SK-N-SH treated with all-trans-retinoic acid at 6 μM for 48 hours (cell line): ENCODE measurements at regions not wholly inside any gene's neighbourhood (a gene's known extent, or its start where the extent isn't known, plus 50 kb on each side); places are given as distances from the start of the nearest gene placed in this dataset.

Source experiments
- ATAC-seq: fragments of 200-7000 bp; cut with Tn5 transposase; 3 replicates; pipeline ENCODE4 v1.9.1; 2020; ENCODE audit warnings: mild to moderate bottlenecking, moderate library complexity
- CSDC2 ChIP-seq: fragments of 250-450 bp; sonication (Bioruptor Pico); IDR thresholded peaks from 2 replicates; pipeline ENCODE4 v1.5.0; 2020; ENCODE audit warnings: mild to moderate bottlenecking, moderate library complexity
- ESRRG ChIP-seq: fragments of 250-450 bp; sonication (Bioruptor Pico); IDR thresholded peaks from 2 replicates; pipeline ENCODE4 v1.6.1; 2021; ENCODE audit warnings: mild to moderate bottlenecking
- ISL1 ChIP-seq: fragments of 250-450 bp; sonication (Bioruptor Pico); IDR thresholded peaks from 2 replicates; pipeline ENCODE4 v2.1.2; 2022; ENCODE audit warnings: mild to moderate bottlenecking, moderate library complexity
- OSR1 ChIP-seq: fragments of 250-450 bp; sonication (Bioruptor Pico); IDR thresholded peaks from 2 replicates; pipeline ENCODE4 v1.8.0; 2022; ENCODE audit warnings: moderate library complexity, mild to moderate bottlenecking, inconsistent platforms
- RARB ChIP-seq: fragments of 250-450 bp; sonication (Bioruptor Pico); IDR thresholded peaks from 2 replicates; pipeline ENCODE4 v1.8.0; 2021; ENCODE audit warnings: mild to moderate bottlenecking, moderate library complexity
- ZC3H10 ChIP-seq: fragments of 250-450 bp; sonication (Bioruptor Pico); IDR thresholded peaks from 2 replicates; pipeline ENCODE4 v1.5.1; 2021; ENCODE audit warnings: mild to moderate bottlenecking, moderate library complexity
- ZFP3 ChIP-seq: fragments of 250-450 bp; sonication (Bioruptor Pico); IDR thresholded peaks from 2 replicates; pipeline ENCODE4 v1.5.0; 2020; ENCODE audit warnings: mild to moderate bottlenecking, moderate library complexity
- ZFP30 ChIP-seq: fragments of 450-650 bp; formaldehyde crosslinking; IDR thresholded peaks from 2 replicates; pipeline ENCODE4 v1.5.0; 2022; ENCODE audit warnings: mild to moderate bottlenecking, moderate library complexity
- ZNF565 ChIP-seq: fragments of 450-650 bp; formaldehyde crosslinking; conservative IDR thresholded peaks from 2 replicates; pipeline ENCODE4 v1.5.0; 2020; ENCODE audit warnings: low read depth, mild to moderate bottlenecking, moderate library complexity
- ZNF70 ChIP-seq: fragments of 450-650 bp; formaldehyde crosslinking; IDR thresholded peaks from 2 replicates; pipeline ENCODE4 v1.5.0; 2020; ENCODE audit warnings: mild to moderate bottlenecking, moderate library complexity
- ZNF8 ChIP-seq: fragments of 450-650 bp; formaldehyde crosslinking; IDR thresholded peaks from 2 replicates; pipeline ENCODE4 v1.5.0; 2020; ENCODE audit warnings: mild to moderate bottlenecking, moderate library complexity
- TF ChIP-seq, protein P1 (sequence below): fragments of 250-450 bp; sonication (Bioruptor Pico); IDR thresholded peaks from 2 replicates; pipeline ENCODE4 v1.5.1; 2021; ENCODE audit warnings: mild to moderate bottlenecking, moderate library complexity
- TF ChIP-seq, protein P2 (sequence below): fragments of 250-450 bp; sonication (Bioruptor Pico); IDR thresholded peaks from 2 replicates; pipeline ENCODE4 v1.8.0; 2021; ENCODE audit warnings: low read depth, mild to moderate bottlenecking, moderate library complexity, borderline replicate concordance
- TF ChIP-seq, protein P3 (sequence below): fragments of 250-450 bp; sonication (Bioruptor Pico); IDR thresholded peaks from 2 replicates; pipeline ENCODE4 v1.5.0; 2020; ENCODE audit warnings: mild to moderate bottlenecking, moderate library complexity
- TF ChIP-seq, protein P4 (sequence below): fragments of 250-450 bp; sonication (Bioruptor Pico); IDR thresholded peaks from 2 replicates; pipeline ENCODE4 v1.5.1; 2020; ENCODE audit warnings: low read depth, mild to moderate bottlenecking, moderate library complexity
- TF ChIP-seq, protein P5 (sequence below): fragments of 250-450 bp; sonication (Bioruptor Pico); IDR thresholded peaks from 2 replicates; pipeline ENCODE4 v1.8.0; 2020; ENCODE audit warnings: mild to moderate bottlenecking, moderate library complexity, borderline replicate concordance

DNA sequence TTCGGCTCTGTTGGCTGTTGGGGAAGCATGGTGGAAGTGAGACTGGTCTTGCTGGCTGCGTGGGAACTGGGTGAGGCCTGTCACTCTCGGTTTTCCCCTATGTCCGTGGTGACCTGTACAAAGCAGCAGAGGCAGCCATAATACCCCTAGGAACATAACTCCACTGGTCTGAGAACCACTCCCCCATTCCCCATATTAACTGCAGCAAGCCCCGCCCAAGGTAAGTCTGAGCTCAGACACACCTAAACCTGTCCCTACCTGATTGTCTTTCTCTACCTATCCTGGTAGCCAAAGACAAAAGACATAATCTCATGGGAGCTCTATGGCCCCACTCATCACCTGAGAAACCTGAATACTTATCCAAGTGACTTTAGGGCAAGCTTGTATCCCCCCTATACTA lies 156.3 kb upstream of the PHACTR1 start:
- ATAC-seq: no peak
- TF ChIP-seq, protein P1, sequence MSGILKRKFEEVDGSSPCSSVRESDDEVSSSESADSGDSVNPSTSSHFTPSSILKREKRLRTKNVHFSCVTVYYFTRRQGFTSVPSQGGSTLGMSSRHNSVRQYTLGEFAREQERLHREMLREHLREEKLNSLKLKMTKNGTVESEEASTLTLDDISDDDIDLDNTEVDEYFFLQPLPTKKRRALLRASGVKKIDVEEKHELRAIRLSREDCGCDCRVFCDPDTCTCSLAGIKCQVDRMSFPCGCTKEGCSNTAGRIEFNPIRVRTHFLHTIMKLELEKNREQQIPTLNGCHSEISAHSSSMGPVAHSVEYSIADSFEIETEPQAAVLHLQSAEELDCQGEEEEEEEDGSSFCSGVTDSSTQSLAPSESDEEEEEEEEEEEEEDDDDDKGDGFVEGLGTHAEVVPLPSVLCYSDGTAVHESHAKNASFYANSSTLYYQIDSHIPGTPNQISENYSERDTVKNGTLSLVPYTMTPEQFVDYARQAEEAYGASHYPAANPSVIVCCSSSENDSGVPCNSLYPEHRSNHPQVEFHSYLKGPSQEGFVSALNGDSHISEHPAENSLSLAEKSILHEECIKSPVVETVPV (CRISPR knock-in tag): no peak
- no peak for TF ChIP-seq ZFP3 (CRISPR knock-in tag)
- TF ChIP-seq ISL1 (CRISPR knock-in tag): no peak
- TF ChIP-seq ZNF70 (CRISPR knock-in tag): no peak
- TF ChIP-seq, protein P2, sequence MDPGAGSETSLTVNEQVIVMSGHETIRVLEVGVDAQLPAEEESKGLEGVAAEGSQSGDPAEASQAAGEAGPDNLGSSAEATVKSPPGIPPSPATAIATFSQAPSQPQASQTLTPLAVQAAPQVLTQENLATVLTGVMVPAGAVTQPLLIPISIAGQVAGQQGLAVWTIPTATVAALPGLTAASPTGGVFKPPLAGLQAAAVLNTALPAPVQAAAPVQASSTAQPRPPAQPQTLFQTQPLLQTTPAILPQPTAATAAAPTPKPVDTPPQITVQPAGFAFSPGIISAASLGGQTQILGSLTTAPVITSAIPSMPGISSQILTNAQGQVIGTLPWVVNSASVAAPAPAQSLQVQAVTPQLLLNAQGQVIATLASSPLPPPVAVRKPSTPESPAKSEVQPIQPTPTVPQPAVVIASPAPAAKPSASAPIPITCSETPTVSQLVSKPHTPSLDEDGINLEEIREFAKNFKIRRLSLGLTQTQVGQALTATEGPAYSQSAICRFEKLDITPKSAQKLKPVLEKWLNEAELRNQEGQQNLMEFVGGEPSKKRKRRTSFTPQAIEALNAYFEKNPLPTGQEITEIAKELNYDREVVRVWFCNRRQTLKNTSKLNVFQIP (CRISPR knock-in tag): no peak
- TF ChIP-seq, protein P3, sequence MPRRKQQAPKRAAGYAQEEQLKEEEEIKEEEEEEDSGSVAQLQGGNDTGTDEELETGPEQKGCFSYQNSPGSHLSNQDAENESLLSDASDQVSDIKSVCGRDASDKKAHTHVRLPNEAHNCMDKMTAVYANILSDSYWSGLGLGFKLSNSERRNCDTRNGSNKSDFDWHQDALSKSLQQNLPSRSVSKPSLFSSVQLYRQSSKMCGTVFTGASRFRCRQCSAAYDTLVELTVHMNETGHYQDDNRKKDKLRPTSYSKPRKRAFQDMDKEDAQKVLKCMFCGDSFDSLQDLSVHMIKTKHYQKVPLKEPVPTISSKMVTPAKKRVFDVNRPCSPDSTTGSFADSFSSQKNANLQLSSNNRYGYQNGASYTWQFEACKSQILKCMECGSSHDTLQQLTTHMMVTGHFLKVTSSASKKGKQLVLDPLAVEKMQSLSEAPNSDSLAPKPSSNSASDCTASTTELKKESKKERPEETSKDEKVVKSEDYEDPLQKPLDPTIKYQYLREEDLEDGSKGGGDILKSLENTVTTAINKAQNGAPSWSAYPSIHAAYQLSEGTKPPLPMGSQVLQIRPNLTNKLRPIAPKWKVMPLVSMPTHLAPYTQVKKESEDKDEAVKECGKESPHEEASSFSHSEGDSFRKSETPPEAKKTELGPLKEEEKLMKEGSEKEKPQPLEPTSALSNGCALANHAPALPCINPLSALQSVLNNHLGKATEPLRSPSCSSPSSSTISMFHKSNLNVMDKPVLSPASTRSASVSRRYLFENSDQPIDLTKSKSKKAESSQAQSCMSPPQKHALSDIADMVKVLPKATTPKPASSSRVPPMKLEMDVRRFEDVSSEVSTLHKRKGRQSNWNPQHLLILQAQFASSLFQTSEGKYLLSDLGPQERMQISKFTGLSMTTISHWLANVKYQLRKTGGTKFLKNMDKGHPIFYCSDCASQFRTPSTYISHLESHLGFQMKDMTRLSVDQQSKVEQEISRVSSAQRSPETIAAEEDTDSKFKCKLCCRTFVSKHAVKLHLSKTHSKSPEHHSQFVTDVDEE (CRISPR knock-in tag): no peak
- TF ChIP-seq CSDC2: no peak
- no peak for TF ChIP-seq ZC3H10 (CRISPR knock-in tag)
- TF ChIP-seq RARB (CRISPR knock-in tag): no peak
- TF ChIP-seq, protein P4, sequence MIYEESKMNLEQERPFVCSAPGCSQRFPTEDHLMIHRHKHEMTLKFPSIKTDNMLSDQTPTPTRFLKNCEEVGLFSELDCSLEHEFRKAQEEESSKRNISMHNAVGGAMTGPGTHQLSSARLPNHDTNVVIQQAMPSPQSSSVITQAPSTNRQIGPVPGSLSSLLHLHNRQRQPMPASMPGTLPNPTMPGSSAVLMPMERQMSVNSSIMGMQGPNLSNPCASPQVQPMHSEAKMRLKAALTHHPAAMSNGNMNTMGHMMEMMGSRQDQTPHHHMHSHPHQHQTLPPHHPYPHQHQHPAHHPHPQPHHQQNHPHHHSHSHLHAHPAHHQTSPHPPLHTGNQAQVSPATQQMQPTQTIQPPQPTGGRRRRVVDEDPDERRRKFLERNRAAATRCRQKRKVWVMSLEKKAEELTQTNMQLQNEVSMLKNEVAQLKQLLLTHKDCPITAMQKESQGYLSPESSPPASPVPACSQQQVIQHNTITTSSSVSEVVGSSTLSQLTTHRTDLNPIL (CRISPR knock-in tag): no peak
- no peak for TF ChIP-seq OSR1
- no peak for TF ChIP-seq ZFP30 (CRISPR knock-in tag)

DNA sequence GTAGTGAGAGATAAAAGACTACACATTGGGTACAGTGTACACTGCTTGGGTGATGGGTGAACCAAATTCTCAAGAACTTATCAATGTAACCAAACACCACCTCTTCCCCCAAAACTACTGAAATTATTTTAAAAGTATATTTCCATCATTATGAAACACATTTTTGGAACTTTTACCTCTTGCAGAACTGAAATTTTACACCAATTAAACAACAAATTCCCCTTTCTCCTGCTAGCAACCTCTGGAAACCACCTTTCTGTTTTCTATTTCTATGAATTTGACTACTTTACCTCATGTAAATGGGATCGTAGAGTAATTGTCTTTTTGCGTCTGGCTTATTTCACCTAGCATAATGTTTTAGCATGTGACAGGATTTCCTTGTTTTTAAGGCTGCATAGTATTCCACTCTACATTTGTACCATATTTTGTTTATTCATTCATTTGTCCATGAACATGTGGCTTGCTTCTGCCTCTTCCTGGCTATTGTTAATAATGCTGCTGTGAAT lies 149.9 kb upstream of the PHACTR1 start:
- ATAC-seq: no peak
- TF ChIP-seq ZNF565 (CRISPR knock-in tag): no peak

DNA sequence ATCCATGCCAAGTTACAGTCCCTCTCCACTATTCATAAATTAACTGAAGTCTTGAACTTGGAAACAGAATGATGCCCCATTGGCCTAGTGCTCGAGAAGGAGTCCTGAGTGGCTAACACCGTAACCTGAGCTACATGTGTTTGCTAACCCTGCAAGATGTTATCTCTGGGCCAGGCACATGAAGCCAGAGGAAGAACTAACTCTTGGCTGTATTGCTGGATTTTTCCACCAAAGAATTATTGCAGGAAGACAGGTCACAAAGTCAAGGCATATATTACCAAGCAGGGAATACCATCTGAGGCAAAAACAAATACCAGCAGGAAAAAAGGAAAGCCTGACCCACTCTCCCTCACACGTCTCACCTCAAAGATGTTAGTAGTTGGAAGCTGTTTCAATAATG lies 148.9 kb upstream of the PHACTR1 start:
- peak; percentile 79 for ATAC-seq
- TF ChIP-seq, protein P5, sequence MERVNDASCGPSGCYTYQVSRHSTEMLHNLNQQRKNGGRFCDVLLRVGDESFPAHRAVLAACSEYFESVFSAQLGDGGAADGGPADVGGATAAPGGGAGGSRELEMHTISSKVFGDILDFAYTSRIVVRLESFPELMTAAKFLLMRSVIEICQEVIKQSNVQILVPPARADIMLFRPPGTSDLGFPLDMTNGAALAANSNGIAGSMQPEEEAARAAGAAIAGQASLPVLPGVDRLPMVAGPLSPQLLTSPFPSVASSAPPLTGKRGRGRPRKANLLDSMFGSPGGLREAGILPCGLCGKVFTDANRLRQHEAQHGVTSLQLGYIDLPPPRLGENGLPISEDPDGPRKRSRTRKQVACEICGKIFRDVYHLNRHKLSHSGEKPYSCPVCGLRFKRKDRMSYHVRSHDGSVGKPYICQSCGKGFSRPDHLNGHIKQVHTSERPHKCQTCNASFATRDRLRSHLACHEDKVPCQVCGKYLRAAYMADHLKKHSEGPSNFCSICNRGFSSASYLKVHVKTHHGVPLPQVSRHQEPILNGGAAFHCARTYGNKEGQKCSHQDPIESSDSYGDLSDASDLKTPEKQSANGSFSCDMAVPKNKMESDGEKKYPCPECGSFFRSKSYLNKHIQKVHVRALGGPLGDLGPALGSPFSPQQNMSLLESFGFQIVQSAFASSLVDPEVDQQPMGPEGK (CRISPR knock-in tag): no peak
- TF ChIP-seq, protein P1 (CRISPR knock-in tag): no peak
- TF ChIP-seq ISL1 (CRISPR knock-in tag): no peak
- no peak for TF ChIP-seq ZFP3 (CRISPR knock-in tag)
- TF ChIP-seq, protein P3 (CRISPR knock-in tag): no peak
- TF ChIP-seq ESRRG (CRISPR knock-in tag): no peak
- TF ChIP-seq RARB (CRISPR knock-in tag): no peak
- TF ChIP-seq ZNF8 (CRISPR knock-in tag): no peak
- TF ChIP-seq, all 23 proteins: peak for 0
